PC-9 (cell line): ENCODE measurements at regions not wholly inside any gene's neighbourhood (a gene's known extent, or its start where the extent isn't known, plus 50 kb on each side); places are given as distances from the start of the nearest gene placed in this dataset.
A peak's percentile ranks its signal among the peaks of the same experiment; 100 is the strongest.

ENCODE experiments used
- BruUV-seq: library from RNA; stranded (reverse); fragments of 400-500 nt; replicated peaks from 2 replicates; lab custom pipeline; 2021; lab: Mats Ljungman, UMichigan
- CTCF ChIA-PET: fragments of 300-600 bp; sonication (Branson Sonifier 250); formaldehyde crosslinking; loops from one replicate; lab custom pipeline; 2022; ENCODE audit warnings: antibody characterized with exemption; lab: Charles Lee
- POLR2A ChIA-PET: fragments of 300-600 bp; sonication (Branson Sonifier 250); formaldehyde crosslinking; loops from one replicate; lab custom pipeline; 2022; ENCODE audit warnings: antibody characterized with exemption; ENCODE audit not compliant: unreplicated experiment; lab: Charles Lee
- DNase-seq, 2 experiments: peaks; one replicate each; pipeline versions ENCODE4 v3.0.0 to v3.0.0-alpha.2; 2015 to 2022; ENCODE audit warnings: mixed read lengths in 1 of 2
- H2AFZ ChIP-seq: fragments of 200-600 bp; sonication (generic); 2 replicates; pipeline ENCODE4 v1.8.1; 2017; ENCODE audit warnings: antibody characterized with exemption
- H3F3A ChIP-seq: fragments of 200-600 bp; sonication (generic); 2 replicates; pipeline ENCODE4 v1.8.1; 2017; ENCODE audit warnings: antibody characterized with exemption, mild to moderate bottlenecking, low read depth; ENCODE audit not compliant: insufficient read depth
- H3K27ac ChIP-seq: fragments of 200-600 bp; sonication (generic); 2 replicates; pipeline ENCODE4 v1.6.1; 2016; ENCODE audit warnings: mixed run types
- H3K27me3 ChIP-seq: fragments of 200-600 bp; sonication (generic); 2 replicates; pipeline ENCODE4 v1.6.1; 2016; ENCODE audit warnings: low read depth, mixed run types; ENCODE audit not compliant: insufficient read depth
- H3K36me3 ChIP-seq: fragments of 200-600 bp; sonication (generic); 2 replicates; pipeline ENCODE4 v1.6.1; 2016; ENCODE audit warnings: low read depth, mixed run types
- H3K4me1 ChIP-seq: fragments of 200-600 bp; sonication (generic); replicated peaks from 2 replicates; pipeline ENCODE4 v1.6.1; 2016; ENCODE audit warnings: mixed run types; ENCODE audit not compliant: insufficient read depth
- H3K4me2 ChIP-seq: fragments of 200-600 bp; sonication (generic); 2 replicates; pipeline ENCODE4 v1.6.1; 2017; ENCODE audit warnings: mixed run types
- H3K4me3 ChIP-seq: fragments of 200-600 bp; sonication (generic); 2 replicates; pipeline ENCODE4 v1.6.1; 2016; ENCODE audit warnings: mixed run types
- H3K79me2 ChIP-seq: fragments of 200-600 bp; sonication (generic); 2 replicates; pipeline ENCODE4 v1.6.1; 2017; ENCODE audit warnings: low read depth, mixed run types
- H3K9me2 ChIP-seq: fragments of 200-600 bp; sonication (generic); 2 replicates; pipeline ENCODE4 v1.8.1; 2017; ENCODE audit warnings: mild to moderate bottlenecking; ENCODE audit not compliant: insufficient read depth
- H3K9me3 ChIP-seq: fragments of 200-600 bp; sonication (generic); 2 replicates; pipeline ENCODE4 v1.8.1; 2016; ENCODE audit warnings: low read depth; ENCODE audit not compliant: insufficient read depth
- H4K20me1 ChIP-seq: fragments of 200-600 bp; sonication (generic); 2 replicates; pipeline ENCODE4 v1.8.1; 2017; ENCODE audit not compliant: insufficient read depth
- EZH2 ChIP-seq: fragments of 200-600 bp; sonication (generic); IDR thresholded peaks from 2 replicates; pipeline ENCODE4 v1.8.0; 2017; ENCODE audit warnings: antibody characterized with exemption, low read depth
- intact Hi-C: fragments of 100-400 bp; cut with micrococcal nuclease; formaldehyde crosslinking; loops from one replicate; pipeline ENCODE4 v1.10.0; 2022; ENCODE audit not compliant: unreplicated experiment
- TF ChIP-seq, protein P1 (sequence below): fragments of 200-600 bp; sonication (generic); conservative IDR thresholded peaks from 2 replicates; pipeline ENCODE4 v1.6.1; 2017; ENCODE audit warnings: mixed run types, antibody characterized with exemption, mild to moderate bottlenecking, moderate library complexity

DNA sequence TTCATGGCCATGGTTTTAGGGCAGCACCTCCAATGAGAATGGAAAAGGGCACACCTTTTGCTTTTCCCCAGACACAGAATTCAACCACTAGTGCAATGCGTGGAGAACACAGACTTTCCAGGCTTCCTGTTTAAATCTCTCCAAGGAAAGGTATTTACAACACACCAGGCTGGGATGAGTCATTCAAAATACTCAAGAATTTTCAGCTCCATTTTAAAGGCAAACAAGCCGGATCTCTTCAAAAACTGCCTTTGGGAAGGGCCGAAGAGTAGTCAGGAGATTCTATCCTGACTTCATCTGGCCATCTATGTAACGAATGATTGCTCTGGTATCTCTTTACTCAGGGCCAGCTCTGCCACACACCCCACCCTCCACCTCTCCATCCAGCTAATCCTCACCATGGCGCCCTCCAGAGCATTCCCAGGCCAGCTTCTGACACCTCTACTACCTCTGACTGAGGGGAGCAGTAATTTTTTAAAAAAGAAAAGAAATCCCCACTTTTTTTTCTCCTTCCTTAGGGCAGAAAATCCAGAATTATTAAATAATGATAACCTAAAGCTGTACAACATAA lies 254.6 kb downstream of the LY86 start:
- no peaks in the 10 kb centered on the region for H3K79me2 ChIP-seq
- no peak overlapping the region for H3K4me3 ChIP-seq
- peaks cover 14% of the 10 kb centered on the region for H3K4me1 ChIP-seq
- intact Hi-C loops: no loop called here
- TF ChIP-seq EZH2: no peak
- TF ChIP-seq, protein P1, sequence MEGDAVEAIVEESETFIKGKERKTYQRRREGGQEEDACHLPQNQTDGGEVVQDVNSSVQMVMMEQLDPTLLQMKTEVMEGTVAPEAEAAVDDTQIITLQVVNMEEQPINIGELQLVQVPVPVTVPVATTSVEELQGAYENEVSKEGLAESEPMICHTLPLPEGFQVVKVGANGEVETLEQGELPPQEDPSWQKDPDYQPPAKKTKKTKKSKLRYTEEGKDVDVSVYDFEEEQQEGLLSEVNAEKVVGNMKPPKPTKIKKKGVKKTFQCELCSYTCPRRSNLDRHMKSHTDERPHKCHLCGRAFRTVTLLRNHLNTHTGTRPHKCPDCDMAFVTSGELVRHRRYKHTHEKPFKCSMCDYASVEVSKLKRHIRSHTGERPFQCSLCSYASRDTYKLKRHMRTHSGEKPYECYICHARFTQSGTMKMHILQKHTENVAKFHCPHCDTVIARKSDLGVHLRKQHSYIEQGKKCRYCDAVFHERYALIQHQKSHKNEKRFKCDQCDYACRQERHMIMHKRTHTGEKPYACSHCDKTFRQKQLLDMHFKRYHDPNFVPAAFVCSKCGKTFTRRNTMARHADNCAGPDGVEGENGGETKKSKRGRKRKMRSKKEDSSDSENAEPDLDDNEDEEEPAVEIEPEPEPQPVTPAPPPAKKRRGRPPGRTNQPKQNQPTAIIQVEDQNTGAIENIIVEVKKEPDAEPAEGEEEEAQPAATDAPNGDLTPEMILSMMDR: no peak
- DNase-seq: peak; percentile 31 to 70
- CTCF ChIA-PET: interaction anchor here (0.6 to 0.7 kb wide), 3 partner anchors 18 to 357 kb away, joined by 3 read pairs; no protein-coding TSS in a partner anchor
- H2AFZ ChIP-seq: peak overlapping the region; percentile 66; the same call in 1 of the 2 replicates
- H3K4me2 ChIP-seq: peak overlapping the region; percentile 55
- H3F3A ChIP-seq: peaks cover 3% of the 10 kb centered on the region; the same call in 1 of the 2 replicates
- H4K20me1 ChIP-seq: no peaks in the 10 kb centered on the region
- no peaks in the 10 kb centered on the region for H3K9me3 ChIP-seq
- H3K27me3 ChIP-seq: no peaks in the 10 kb centered on the region
- POLR2A ChIA-PET: interaction anchor here (0.7 to 0.8 kb wide), 2 partner anchors 10 to 93 kb away, joined by 8 to 15 read pairs; no protein-coding TSS in a partner anchor
- no peaks in the 10 kb centered on the region for H3K9me2 ChIP-seq
- H3K36me3 ChIP-seq: no peaks in the 10 kb centered on the region
- H3K27ac ChIP-seq: peak overlapping the region; percentile 68
- no TSS peak for BruUV-seq

DNA sequence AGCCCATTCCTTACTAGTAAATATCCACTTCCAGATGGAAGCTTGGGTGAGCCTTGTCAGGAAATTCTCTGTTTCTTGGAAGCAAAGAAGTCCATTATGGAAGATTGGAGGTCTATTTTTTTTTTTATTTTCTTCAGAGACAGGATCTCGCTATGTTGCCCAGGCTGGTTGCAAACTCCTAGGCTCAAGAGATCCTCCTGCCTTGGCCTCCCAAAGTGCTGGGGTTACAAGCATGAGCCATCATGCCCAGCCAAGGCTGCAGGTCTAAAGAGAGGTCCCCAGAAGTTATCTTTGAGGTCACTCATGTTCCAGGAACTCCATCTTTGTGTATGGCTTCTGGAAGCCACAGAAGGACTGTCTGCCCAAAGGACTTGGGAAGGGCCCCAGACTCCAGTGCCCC lies 255.3 kb downstream of the LY86 start:
- Histone ChIP-seq H3K9me3 (no peaks in the 10 kb centered on the region), H3K36me3 (no peaks in the 10 kb centered on the region), H3K9me2 (no peaks in the 10 kb centered on the region), H3K4me2 (peak overlapping the region; percentile 55; the same call in 1 of the 2 replicates), H3K4me1 (peaks cover 14% of the 10 kb centered on the region), H3K27ac (peak overlapping the region; percentile 68; the same call in 1 of the 2 replicates), H3K4me3 (no peak overlapping the region), H2AFZ (no peak overlapping the region), H3K79me2 (no peaks in the 10 kb centered on the region), H4K20me1 (no peaks in the 10 kb centered on the region), H3F3A (peaks cover 3% of the 10 kb centered on the region; the same call in 1 of the 2 replicates), H3K27me3 (no peaks in the 10 kb centered on the region)
- DNase-seq: no peak
- TF ChIP-seq, protein P1: no peak
- no peak for TF ChIP-seq EZH2
- intact Hi-C loops: no loop called here
- ChIA-PET POLR2A (interaction anchor here (0.5 to 0.7 kb wide), 3 partner anchors 10 to 23 kb away, joined by 4 to 15 read pairs (median 5); no protein-coding TSS in a partner anchor), CTCF (no interaction called here)
- BruUV-seq: no TSS peak

DNA sequence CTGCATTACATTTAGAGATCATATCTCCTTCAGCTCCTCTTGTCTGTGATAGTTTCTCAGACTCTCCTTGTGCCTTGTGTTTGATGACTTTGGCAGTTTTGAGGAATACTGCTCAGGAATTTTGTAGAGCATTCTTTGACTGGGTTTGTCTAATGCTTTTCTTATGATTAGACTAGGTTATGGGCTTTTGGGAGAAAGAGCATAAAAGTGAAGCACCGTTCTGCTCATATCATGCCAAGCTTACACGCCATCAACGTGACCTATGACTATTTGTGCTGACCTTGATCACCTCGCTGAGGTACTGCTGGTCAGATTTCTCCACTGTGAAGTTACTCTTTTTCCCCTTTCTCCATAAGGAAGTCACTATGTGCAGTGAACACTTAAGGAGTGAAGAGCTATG lies 256.0 kb downstream of the LY86 start:
- CTCF ChIA-PET: no interaction called here
- Histone ChIP-seq H4K20me1 (no peaks in the 10 kb centered on the region), H3K36me3 (no peaks in the 10 kb centered on the region), H3F3A (peaks cover 3% of the 10 kb centered on the region; the same call in 1 of the 2 replicates), H2AFZ (no peak overlapping the region), H3K79me2 (no peaks in the 10 kb centered on the region), H3K27ac (no peak overlapping the region), H3K27me3 (no peaks in the 10 kb centered on the region), H3K4me2 (no peak overlapping the region), H3K4me1 (peaks cover 14% of the 10 kb centered on the region), H3K9me3 (no peaks in the 10 kb centered on the region), H3K9me2 (no peaks in the 10 kb centered on the region), H3K4me3 (no peak overlapping the region)
- no peak for DNase-seq
- POLR2A ChIA-PET: interaction anchor here (0.6 to 0.7 kb wide), 2 partner anchors 23 to 32 kb away, joined by 3 to 5 read pairs; no protein-coding TSS in a partner anchor
- TF ChIP-seq, protein P1: no peak
- no peak for TF ChIP-seq EZH2
- BruUV-seq: no TSS peak
- intact Hi-C loops: no loop called here
